Trophoblast cell (in vitro differentiated cells and primary cell): ENCODE measurements at regions not wholly inside any gene's neighbourhood (a gene's known extent, or its start where the extent isn't known, plus 50 kb on each side); places are given as distances from the start of the nearest gene placed in this dataset.

Experiments
- DNase-seq, 2 donors: peaks; one replicate each; pipeline ENCODE4 v3.0.0-alpha.2; 2016
- H2AFZ ChIP-seq: 2 replicates; pipeline ENCODE4 v1.6.1; 2013; ENCODE audit warnings: low read length, moderate library complexity, mild to moderate bottlenecking; ENCODE audit not compliant: insufficient read depth, poor library complexity
- H2AK5ac ChIP-seq: 2 replicates; pipeline ENCODE4 v1.6.1; 2013; ENCODE audit warnings: mild to moderate bottlenecking, low read length
- H2BK120ac ChIP-seq: 2 replicates; pipeline ENCODE4 v1.6.1; 2013; ENCODE audit warnings: low read length, mild to moderate bottlenecking, moderate library complexity; ENCODE audit not compliant: insufficient read depth, poor library complexity
- H2BK12ac ChIP-seq: 2 replicates; pipeline ENCODE4 v1.6.1; 2013; ENCODE audit warnings: mild to moderate bottlenecking, low read length, moderate library complexity
- H2BK5ac ChIP-seq: 2 replicates; pipeline ENCODE4 v1.6.1; 2013; ENCODE audit warnings: low read length, low read depth, moderate library complexity, mild to moderate bottlenecking; ENCODE audit not compliant: poor library complexity
- H3K14ac ChIP-seq: 2 replicates; pipeline ENCODE4 v1.6.1; 2013; ENCODE audit warnings: mild to moderate bottlenecking, low read length
- H3K18ac ChIP-seq: 2 replicates; pipeline ENCODE4 v1.6.1; 2013; ENCODE audit warnings: mild to moderate bottlenecking, low read length
- H3K23ac ChIP-seq: 2 replicates; pipeline ENCODE4 v1.6.1; 2013; ENCODE audit warnings: low read length
- H3K27ac ChIP-seq: 2 replicates; pipeline ENCODE4 v1.5.1; 2013; ENCODE audit warnings: low read depth, mild to moderate bottlenecking, inconsistent platforms, low read length, moderate library complexity
- H3K27me3 ChIP-seq: 2 replicates; pipeline ENCODE4 v1.6.1; 2013; ENCODE audit warnings: inconsistent platforms, mild to moderate bottlenecking, low read length, moderate library complexity; ENCODE audit not compliant: insufficient read depth
- H3K36me3 ChIP-seq, 2 experiments: 1 replicate in 1 of 2; 2 replicates in 1 of 2; pipeline ENCODE4 v1.6.1; 2013; ENCODE audit warnings: low read length in 2 of 2, mild to moderate bottlenecking in 2 of 2, moderate library complexity in 1 of 2; ENCODE audit not compliant: insufficient read depth in 2 of 2, control insufficient read depth in 1 of 2
- H3K4ac ChIP-seq: 2 replicates; pipeline ENCODE4 v1.6.1; 2013; ENCODE audit warnings: low read depth, mild to moderate bottlenecking, low read length, moderate library complexity
- H3K4me1 ChIP-seq, 2 experiments: 1 replicate in 1 of 2; 2 replicates in 1 of 2; pipeline ENCODE4 v1.6.1; 2013; ENCODE audit warnings: low read length in 2 of 2, mild to moderate bottlenecking in 2 of 2, moderate library complexity in 1 of 2; ENCODE audit not compliant: insufficient read depth in 2 of 2, control insufficient read depth in 1 of 2
- H3K4me2 ChIP-seq: 2 replicates; pipeline ENCODE4 v1.6.1; 2013; ENCODE audit warnings: inconsistent platforms, mild to moderate bottlenecking, low read length, moderate library complexity
- H3K4me3 ChIP-seq: 2 replicates; pipeline ENCODE4 v1.5.1; 2013; ENCODE audit warnings: mild to moderate bottlenecking, low read depth, low read length, inconsistent platforms
- H3K79me1 ChIP-seq: one replicate; pipeline ENCODE4 v1.6.1; 2013; ENCODE audit warnings: low read length
- H3K79me2 ChIP-seq: 2 replicates; pipeline ENCODE4 v1.6.1; 2013; ENCODE audit warnings: low read length, mild to moderate bottlenecking; ENCODE audit not compliant: control insufficient read depth, insufficient read depth, poor library complexity
- H3K9ac ChIP-seq: 2 replicates; pipeline ENCODE4 v1.6.1; 2013; ENCODE audit warnings: mild to moderate bottlenecking, low read length
- H3K9me3 ChIP-seq: 2 replicates; pipeline ENCODE4 v1.6.1; 2013; ENCODE audit warnings: low read depth, mild to moderate bottlenecking, control low read depth, inconsistent platforms, low read length; ENCODE audit not compliant: insufficient read depth
- H4K12ac ChIP-seq: 2 replicates; pipeline ENCODE4 v1.6.1; 2013; ENCODE audit warnings: low read depth, mild to moderate bottlenecking, low read length, moderate library complexity
- H4K8ac ChIP-seq: 2 replicates; pipeline ENCODE4 v1.6.1; 2013; ENCODE audit warnings: low read depth, mild to moderate bottlenecking, low read length, moderate library complexity
- H4K91ac ChIP-seq: one replicate; pipeline ENCODE4 v1.6.1; 2013; ENCODE audit warnings: low read depth, mild to moderate bottlenecking, low read length, moderate library complexity
- WGBS: extraction: QIAGEN DNeasy Blood & Tissue Kit; methylation state at CpG from one replicate; pipeline ENCODE4 v1.1.7; 2013; ENCODE audit warnings: missing lambda C conversion rate; ENCODE audit not compliant: insufficient read length, insufficient coverage; ENCODE audit errors: extremely low coverage; 5-methylcytosine and 5-hydroxymethylcytosine counted together

GRCh38 chrX:39164212-39164611 lies 363.0 kb downstream of the MID1IP1 start:
- Histone ChIP-seq H3K9ac (no peak overlapping the region), H2BK12ac (no peak overlapping the region), H2AFZ (no peak overlapping the region), H3K79me1 (no peaks in the 10 kb centered on the region), H4K91ac (no peak overlapping the region), H3K23ac (no peak overlapping the region), H3K36me3 (no peaks in the 10 kb centered on the region), H3K4me2 (no peak overlapping the region), H3K14ac (no peak overlapping the region), H3K4me1 (no peaks in the 10 kb centered on the region), H2BK5ac (no peak overlapping the region), H2AK5ac (no peak overlapping the region), H4K12ac (no peak overlapping the region), H3K4ac (no peak overlapping the region), H3K9me3 (no peaks in the 10 kb centered on the region), H3K18ac (no peak overlapping the region), H3K27ac (no peak overlapping the region), H3K4me3 (no peak overlapping the region), H2BK120ac (no peak overlapping the region), H4K8ac (no peak overlapping the region), H3K27me3 (peaks cover 7% of the 10 kb centered on the region), H3K79me2 (no peaks in the 10 kb centered on the region)
- no peak for DNase-seq
- no CpG with 5 or more reads among the region's 3 CpGs for WGBS

GRCh38 chrX:39165185-39165584 lies 363.9 kb downstream of the MID1IP1 start:
- no CpG with 5 or more reads among the region's 1 CpG for WGBS

GRCh38 chrX:39165773-39166172 lies 364.5 kb downstream of the MID1IP1 start:
- no peaks in the 10 kb centered on the region for H3K9me3 ChIP-seq
- H3K4ac ChIP-seq: no peak overlapping the region
- no peak overlapping the region for H3K4me2 ChIP-seq
- no peaks in the 10 kb centered on the region for H3K79me1 ChIP-seq
- peaks cover 7% of the 10 kb centered on the region for H3K27me3 ChIP-seq
- H2BK120ac ChIP-seq: no peak overlapping the region
- H3K14ac ChIP-seq: no peak overlapping the region
- H2AFZ ChIP-seq: no peak overlapping the region
- H2AK5ac ChIP-seq: no peak overlapping the region
- H4K12ac ChIP-seq: no peak overlapping the region
- no CpG with 5 or more reads among the region's 4 CpGs for WGBS
- no peaks in the 10 kb centered on the region for H3K4me1 ChIP-seq
- H3K18ac ChIP-seq: no peak overlapping the region
- no peaks in the 10 kb centered on the region for H3K79me2 ChIP-seq
- no peak overlapping the region for H4K8ac ChIP-seq
- no peak overlapping the region for H2BK5ac ChIP-seq
- H3K9ac ChIP-seq: no peak overlapping the region
- no peak overlapping the region for H3K4me3 ChIP-seq
- H4K91ac ChIP-seq: no peak overlapping the region
- no peaks in the 10 kb centered on the region for H3K36me3 ChIP-seq
- H2BK12ac ChIP-seq: no peak overlapping the region
- no peak overlapping the region for H3K23ac ChIP-seq
- no peak for DNase-seq
- H3K27ac ChIP-seq: no peak overlapping the region

More at GRCh38 chrX:39165185-39165584, 363.9 kb downstream of the MID1IP1 start:
- H2BK12ac ChIP-seq: no peak overlapping the region
- H4K91ac ChIP-seq: no peak overlapping the region
- no peak overlapping the region for H3K9ac ChIP-seq
- H3K79me2 ChIP-seq: no peaks in the 10 kb centered on the region
- H2BK5ac ChIP-seq: no peak overlapping the region
- H3K4me2 ChIP-seq: no peak overlapping the region
- H3K4me3 ChIP-seq: no peak overlapping the region
- H3K23ac ChIP-seq: no peak overlapping the region
- no peak overlapping the region for H2AFZ ChIP-seq
- H3K79me1 ChIP-seq: no peaks in the 10 kb centered on the region
- no peak for DNase-seq
- H3K14ac ChIP-seq: no peak overlapping the region
- peaks cover 7% of the 10 kb centered on the region for H3K27me3 ChIP-seq
- no peaks in the 10 kb centered on the region for H3K9me3 ChIP-seq
- H2BK120ac ChIP-seq: no peak overlapping the region
- no peak overlapping the region for H3K4ac ChIP-seq
- H4K12ac ChIP-seq: no peak overlapping the region
- H3K4me1 ChIP-seq: no peaks in the 10 kb centered on the region
- no peaks in the 10 kb centered on the region for H3K36me3 ChIP-seq
- H3K18ac ChIP-seq: no peak overlapping the region
- H2AK5ac ChIP-seq: no peak overlapping the region
- no peak overlapping the region for H3K27ac ChIP-seq
- H4K8ac ChIP-seq: no peak overlapping the region

- no peak overlapping the region for H2BK120ac ChIP-seq
- no peak overlapping the region for H2BK5ac ChIP-seq
- H3K79me2 ChIP-seq: no peaks in the 10 kb centered on the region
- no peaks in the 10 kb centered on the region for H3K4me1 ChIP-seq
- H3K9me3 ChIP-seq: no peaks in the 10 kb centered on the region
- no peak overlapping the region for H3K14ac ChIP-seq
- no peak overlapping the region for H3K4ac ChIP-seq
- no peak overlapping the region for H4K8ac ChIP-seq
- H3K18ac ChIP-seq: no peak overlapping the region
- no peaks in the 10 kb centered on the region for H3K27me3 ChIP-seq
- H3K23ac ChIP-seq: no peak overlapping the region
- no peak overlapping the region for H2BK12ac ChIP-seq
- H3K9ac ChIP-seq: no peak overlapping the region
- H2AFZ ChIP-seq: no peak overlapping the region
- H3K36me3 ChIP-seq: no peaks in the 10 kb centered on the region
- H4K91ac ChIP-seq: no peak overlapping the region
- no peak overlapping the region for H4K12ac ChIP-seq
- no peak overlapping the region for H3K4me3 ChIP-seq
- H3K4me2 ChIP-seq: no peak overlapping the region
- WGBS: no CpG with 5 or more reads among the region's 5 CpGs
- no peaks in the 10 kb centered on the region for H3K79me1 ChIP-seq
- H2AK5ac ChIP-seq: no peak overlapping the region
- no peak overlapping the region for H3K27ac ChIP-seq
- no peak for DNase-seq
These were observed 366.5 kb downstream of the MID1IP1 start for GRCh38 chrX:39167791-39168190.
